Hepatocyte (in vitro differentiated cells): ENCODE measurements at regions not wholly inside any gene's neighbourhood (a gene's known extent, or its start where the extent isn't known, plus 50 kb on each side); places are given as distances from the start of the nearest gene placed in this dataset.

ENCODE experiments used
- CTCF ChIP-seq: fragments of 200-600 bp; sonication (generic); IDR thresholded peaks from 2 replicates; pipeline ENCODE4 v1.5.1; 2016; ENCODE audit warnings: antibody characterized with exemption, mild to moderate bottlenecking; ENCODE audit not compliant: poor library complexity
- EZH2phosphoT487 ChIP-seq: fragments of 200-600 bp; sonication (generic); IDR thresholded peaks from one replicate; pipeline ENCODE4 v1.6.1; 2018; ENCODE audit warnings: antibody characterized with exemption, mild to moderate bottlenecking, low read depth, moderate library complexity; ENCODE audit not compliant: unreplicated experiment, severe bottlenecking

- TF ChIP-seq CTCF, result no peak
- no peak for TF ChIP-seq EZH2phosphoT487
These were observed 468.9 kb upstream of the LRFN5 start for GRCh38 chr14:41137741-41138140.
